ENCODE measurements at regions not wholly inside any gene's neighbourhood (a gene's known extent, or its start where the extent isn't known, plus 50 kb on each side); places are given as distances from the start of the nearest gene placed in this dataset.

DNA sequence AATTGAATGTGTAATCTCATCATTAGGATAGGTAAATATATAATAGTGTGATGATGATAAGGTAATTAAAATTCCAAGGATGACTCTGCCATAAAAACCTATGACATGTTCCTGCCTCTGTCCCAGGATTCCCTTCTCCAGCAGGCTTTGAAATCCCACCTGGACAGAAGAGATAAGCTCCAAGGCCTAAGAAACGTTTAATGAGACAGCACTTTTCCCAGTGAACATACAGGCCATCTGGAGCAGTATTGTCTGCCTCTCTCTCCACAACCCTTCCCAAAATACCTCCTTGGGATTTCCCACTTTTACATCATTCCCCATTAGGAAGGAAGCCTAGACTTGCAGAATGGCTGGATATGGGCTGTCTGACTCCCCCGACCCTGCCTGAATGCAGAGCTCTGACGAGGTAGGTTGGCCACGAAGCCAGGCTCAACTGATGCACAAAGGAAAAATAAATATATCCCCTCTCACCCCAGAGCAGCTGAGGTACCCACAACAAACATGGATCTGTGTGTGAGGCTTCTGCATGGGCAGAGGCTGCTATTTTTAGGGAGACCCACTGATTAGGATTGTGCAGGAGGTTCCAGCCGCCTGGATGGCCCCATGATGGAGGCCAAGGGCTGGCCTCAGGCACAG is 71.0 kb downstream of the TMPRSS5 start:
- Mint-ChIP-seq H3K9me3 (no peaks in the 10 kb centered on the region), H3K36me3 (ENCODE audit: low read depth) (no peaks in the 10 kb centered on the region), H3K27me3 (ENCODE audit: insufficient read depth) (peaks cover 3% of the 10 kb centered on the region), H3K27ac (no peak overlapping the region), H3K4me1 (ENCODE audit: low read depth) (no peaks in the 10 kb centered on the region), H3K4me3 (no peak overlapping the region)
- DNase-seq (ENCODE audit: low spot score) = no peak
- intact Hi-C loops (cut with micrococcal nuclease) = no loop called here

DNA sequence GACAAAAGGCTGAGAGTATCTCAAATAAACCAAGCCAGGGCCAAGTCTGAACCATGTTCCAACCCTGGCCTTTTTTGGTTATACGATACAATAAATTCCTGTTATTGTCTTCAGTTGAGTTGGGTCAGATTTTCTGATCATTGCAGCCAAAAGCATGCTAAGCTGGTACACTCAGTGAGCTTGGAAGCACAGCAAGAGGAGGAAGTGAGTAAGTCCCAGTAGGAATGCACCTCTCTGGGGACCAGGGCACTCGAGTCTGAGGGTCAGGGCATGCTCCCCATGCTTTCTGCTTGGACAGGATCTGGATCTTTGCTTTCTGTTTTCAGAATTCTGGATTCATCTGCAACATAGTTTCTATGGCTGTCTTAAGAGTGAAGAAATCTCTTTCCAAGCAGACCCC is 73.1 kb downstream of the TMPRSS5 start:
- intact Hi-C loops (cut with micrococcal nuclease) = no loop called here
- no peak for DNase-seq (ENCODE audit: low spot score)
- no peaks in the 10 kb centered on the region for H3K4me1 Mint-ChIP-seq (ENCODE audit: low read depth)
- H3K9me3 Mint-ChIP-seq = no peaks in the 10 kb centered on the region
- H3K4me3 Mint-ChIP-seq = no peak overlapping the region
- H3K27ac Mint-ChIP-seq = no peak overlapping the region
- H3K36me3 Mint-ChIP-seq (ENCODE audit: low read depth) = no peaks in the 10 kb centered on the region
- H3K27me3 Mint-ChIP-seq (ENCODE audit: insufficient read depth) = peaks cover 3% of the 10 kb centered on the region

DNA sequence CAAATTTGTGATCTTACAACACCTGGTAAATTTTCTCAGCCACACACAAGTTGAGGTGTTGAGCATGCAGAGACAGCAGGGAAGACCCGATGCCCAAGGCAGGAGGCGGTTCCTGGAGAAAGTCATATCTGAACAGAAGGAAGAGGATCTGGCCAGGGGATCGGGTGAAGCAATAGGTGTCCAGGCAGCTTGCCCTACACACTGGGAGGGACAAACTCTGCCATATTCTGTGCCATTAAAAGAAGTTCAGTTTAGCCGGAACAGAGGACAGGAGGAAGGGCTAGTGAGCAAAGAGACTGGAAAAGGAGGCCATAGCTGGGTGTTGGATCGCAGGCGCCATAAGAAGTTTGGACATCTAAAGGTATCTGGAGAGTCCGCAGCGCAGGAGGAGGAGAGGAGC is 76.5 kb downstream of the TMPRSS5 start:
- no peak for DNase-seq (ENCODE audit: low spot score)
- no peaks in the 10 kb centered on the region for H3K4me1 Mint-ChIP-seq (ENCODE audit: low read depth)

DNA sequence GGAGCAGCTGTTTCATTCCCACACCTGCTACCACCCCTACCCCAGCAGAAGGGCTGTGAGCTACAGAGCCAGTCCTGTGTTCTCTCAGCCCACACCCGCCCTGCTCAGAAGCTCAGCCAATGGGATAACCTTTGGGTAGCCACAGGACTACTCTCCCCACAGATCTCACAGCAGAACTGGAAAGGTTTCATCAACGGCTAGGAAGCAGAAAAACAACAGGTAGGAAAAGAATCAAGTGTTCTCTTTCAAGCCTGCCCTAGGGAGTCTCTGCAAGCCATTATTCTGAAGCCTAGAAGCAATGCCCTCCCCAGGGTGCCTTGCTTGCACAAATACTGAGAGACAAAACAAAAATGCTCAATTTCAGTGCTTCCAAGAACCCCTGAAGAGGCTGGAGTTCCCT is 77.2 kb downstream of the TMPRSS5 start:
- DNase-seq (ENCODE audit: low spot score) = no peak
- intact Hi-C loops (cut with micrococcal nuclease) = no loop called here
- Mint-ChIP-seq H3K9me3 (no peaks in the 10 kb centered on the region), H3K4me3 (no peak overlapping the region), H3K4me1 (ENCODE audit: low read depth) (no peaks in the 10 kb centered on the region), H3K27ac (no peak overlapping the region), H3K36me3 (ENCODE audit: low read depth) (no peaks in the 10 kb centered on the region), H3K27me3 (ENCODE audit: insufficient read depth) (peaks cover 5% of the 10 kb centered on the region)

More for the DNA sequence above, 76.5 kb downstream of the TMPRSS5 start:
- Mint-ChIP-seq H3K36me3 (ENCODE audit: low read depth) (no peaks in the 10 kb centered on the region), H3K27ac (no peak overlapping the region), H3K4me3 (no peak overlapping the region), H3K27me3 (ENCODE audit: insufficient read depth) (peaks cover 5% of the 10 kb centered on the region), H3K9me3 (no peaks in the 10 kb centered on the region)
- intact Hi-C loops (cut with micrococcal nuclease) = no loop called here

DNA sequence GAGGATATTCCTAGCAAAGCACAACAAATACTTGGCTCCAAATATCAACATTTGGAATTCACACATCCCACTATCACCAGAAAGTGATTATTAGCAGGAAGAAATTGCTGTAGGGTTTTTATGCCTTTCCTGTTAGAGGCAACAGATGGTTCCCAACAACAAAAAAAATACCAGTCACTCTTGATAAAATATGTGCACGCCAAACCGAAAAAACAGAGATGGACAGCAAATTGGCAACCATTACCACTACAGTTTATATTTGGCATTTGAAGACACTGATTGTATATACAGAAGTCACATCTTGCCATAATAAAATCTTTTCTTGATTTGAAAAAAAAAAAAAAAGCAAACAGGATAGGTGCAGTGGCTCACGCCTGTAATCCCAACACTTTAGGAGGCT is 78.2 kb downstream of the TMPRSS5 start:
- intact Hi-C loops (cut with micrococcal nuclease) = no loop called here
- Mint-ChIP-seq H3K4me3 (no peak overlapping the region), H3K9me3 (no peaks in the 10 kb centered on the region), H3K27me3 (ENCODE audit: insufficient read depth) (peaks cover 7% of the 10 kb centered on the region), H3K36me3 (ENCODE audit: low read depth) (no peaks in the 10 kb centered on the region), H3K4me1 (ENCODE audit: low read depth) (no peaks in the 10 kb centered on the region), H3K27ac (no peak overlapping the region)
- no peak for DNase-seq (ENCODE audit: low spot score)

DNA sequence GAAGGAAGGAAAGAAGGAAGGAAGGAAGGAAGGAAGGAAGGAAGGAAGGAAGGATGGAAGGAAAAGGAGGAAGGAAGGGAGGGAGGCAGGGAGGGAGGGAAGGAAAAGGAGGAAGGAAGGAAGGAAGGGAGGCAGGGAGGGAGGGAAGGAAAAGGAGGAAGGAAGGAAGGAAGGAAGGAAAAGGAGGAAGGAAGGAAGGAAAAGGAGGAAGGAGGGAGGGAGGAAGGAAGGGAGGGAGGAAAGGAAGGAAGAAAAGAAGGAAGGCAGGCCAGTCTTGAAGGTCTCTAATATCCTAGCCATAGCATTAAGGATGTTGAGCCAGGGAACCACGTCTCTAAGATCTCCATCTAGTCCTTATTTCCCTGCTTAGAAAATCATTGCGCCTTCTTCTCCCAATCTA is 78.8 kb downstream of the TMPRSS5 start:
- H3K4me3 Mint-ChIP-seq = no peak overlapping the region
- intact Hi-C loops (cut with micrococcal nuclease) = no loop called here
- no peak overlapping the region for H3K27ac Mint-ChIP-seq
- H3K36me3 Mint-ChIP-seq (ENCODE audit: low read depth) = no peaks in the 10 kb centered on the region
- no peak for DNase-seq (ENCODE audit: low spot score)
- no peaks in the 10 kb centered on the region for H3K9me3 Mint-ChIP-seq
- H3K4me1 Mint-ChIP-seq (ENCODE audit: low read depth) = no peaks in the 10 kb centered on the region
- peaks cover 10% of the 10 kb centered on the region for H3K27me3 Mint-ChIP-seq (ENCODE audit: insufficient read depth)

DNA sequence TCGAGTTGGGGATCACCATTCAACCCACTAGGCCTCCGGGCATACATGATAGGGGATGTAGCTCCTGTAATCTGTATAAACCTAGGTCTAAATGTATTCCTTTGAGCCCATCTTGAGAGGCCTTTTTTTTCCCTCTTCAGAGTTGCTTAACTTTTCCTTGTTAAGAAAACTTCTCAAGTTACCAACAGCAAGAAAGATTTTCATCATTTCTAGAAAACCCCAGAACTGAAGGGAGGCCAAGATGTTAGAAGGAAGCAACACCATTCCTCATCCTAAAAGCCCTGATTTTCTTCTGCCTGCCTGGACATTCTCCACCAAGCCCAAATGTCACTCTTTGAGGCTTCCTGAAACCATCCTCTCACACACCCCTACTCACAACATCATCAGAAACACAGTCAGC is 79.4 kb downstream of the TMPRSS5 start:
- no peak for DNase-seq (ENCODE audit: low spot score)
- intact Hi-C loops (cut with micrococcal nuclease) = no loop called here
- peaks cover 12% of the 10 kb centered on the region for H3K27me3 Mint-ChIP-seq (ENCODE audit: insufficient read depth)
- H3K4me3 Mint-ChIP-seq = no peak overlapping the region
- no peaks in the 10 kb centered on the region for H3K36me3 Mint-ChIP-seq (ENCODE audit: low read depth)
- no peaks in the 10 kb centered on the region for H3K9me3 Mint-ChIP-seq
- H3K4me1 Mint-ChIP-seq (ENCODE audit: low read depth) = no peaks in the 10 kb centered on the region
- H3K27ac Mint-ChIP-seq = no peak overlapping the region

DNA sequence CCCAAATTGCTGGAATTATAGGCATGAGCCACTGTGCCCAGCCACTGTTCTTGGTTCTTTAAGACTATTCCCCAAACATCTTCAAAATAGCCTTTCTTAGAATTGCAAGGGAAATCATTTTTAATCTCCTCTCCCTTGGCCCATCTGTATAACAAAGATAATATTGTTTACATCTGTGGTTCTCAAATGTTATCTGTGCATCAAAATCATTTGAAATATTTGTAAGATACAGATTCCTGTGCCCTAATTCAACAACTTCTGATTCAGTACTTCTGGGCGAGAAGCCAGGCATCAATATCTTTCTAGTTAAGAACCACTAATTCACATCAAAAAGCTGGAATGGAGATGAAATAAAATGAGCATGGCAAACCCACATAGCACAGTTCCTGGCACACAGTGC is 83.0 kb downstream of the TMPRSS5 start:
- no peaks in the 10 kb centered on the region for H3K9me3 Mint-ChIP-seq
- H3K27ac Mint-ChIP-seq = no peak overlapping the region
- intact Hi-C loops (cut with micrococcal nuclease) = no loop called here
- no peak overlapping the region for H3K4me3 Mint-ChIP-seq
- no peaks in the 10 kb centered on the region for H3K36me3 Mint-ChIP-seq (ENCODE audit: low read depth)
- no peaks in the 10 kb centered on the region for H3K4me1 Mint-ChIP-seq (ENCODE audit: low read depth)
- no peak for DNase-seq (ENCODE audit: low spot score)
- peaks cover 12% of the 10 kb centered on the region for H3K27me3 Mint-ChIP-seq (ENCODE audit: insufficient read depth)

DNA sequence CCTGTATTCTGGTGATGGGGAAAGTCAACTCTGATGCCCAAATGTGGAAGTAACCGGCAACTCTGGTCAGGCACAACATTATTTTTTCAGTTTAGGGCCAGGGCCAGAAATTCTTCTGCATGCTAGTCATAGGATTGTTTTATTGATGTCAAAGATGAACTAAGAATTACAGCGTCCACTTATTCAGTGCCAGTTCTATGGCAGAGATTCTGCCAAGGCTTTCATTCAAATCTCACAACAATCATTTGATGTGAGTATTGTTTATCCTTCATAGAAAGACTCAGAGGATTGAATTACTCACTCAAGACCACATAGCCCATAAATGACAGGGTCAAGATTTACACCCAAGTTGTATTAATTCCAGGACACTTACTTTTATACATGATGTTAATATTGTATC is 87.7 kb downstream of the TMPRSS5 start:
- H3K27me3 Mint-ChIP-seq (ENCODE audit: insufficient read depth) = peaks cover 17% of the 10 kb centered on the region
- DNase-seq (ENCODE audit: low spot score) = no peak
- H3K9me3 Mint-ChIP-seq = no peaks in the 10 kb centered on the region
- no peak overlapping the region for H3K27ac Mint-ChIP-seq
- no peak overlapping the region for H3K4me3 Mint-ChIP-seq
- no peaks in the 10 kb centered on the region for H3K36me3 Mint-ChIP-seq (ENCODE audit: low read depth)
- no peaks in the 10 kb centered on the region for H3K4me1 Mint-ChIP-seq (ENCODE audit: low read depth)
- intact Hi-C loops (cut with micrococcal nuclease) = no loop called here

DNA sequence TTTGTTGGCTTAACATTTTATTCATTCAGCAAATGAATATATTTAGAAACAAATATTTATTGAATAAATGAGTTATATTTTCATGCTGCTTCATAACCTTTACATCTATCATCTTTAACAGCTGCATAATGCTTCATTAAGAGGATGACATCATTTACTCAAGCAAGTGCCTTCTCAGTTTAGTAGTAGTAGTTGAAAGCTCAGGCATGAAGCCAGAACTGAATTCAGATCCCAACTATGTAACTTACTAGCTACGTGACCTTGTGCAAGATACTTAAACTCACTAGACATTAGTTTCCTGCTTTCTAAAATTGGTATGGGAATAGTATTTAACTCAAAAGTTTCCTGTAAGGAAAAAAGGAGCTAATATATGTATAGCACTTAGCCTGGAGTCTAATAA is 90.3 kb downstream of the TMPRSS5 start:
- intact Hi-C loops (cut with micrococcal nuclease) = no loop called here
- Mint-ChIP-seq H3K36me3 (ENCODE audit: low read depth) (no peaks in the 10 kb centered on the region), H3K27me3 (ENCODE audit: insufficient read depth) (peaks cover 13% of the 10 kb centered on the region), H3K27ac (no peak overlapping the region), H3K4me1 (ENCODE audit: low read depth) (no peaks in the 10 kb centered on the region), H3K9me3 (no peaks in the 10 kb centered on the region), H3K4me3 (no peak overlapping the region)
- DNase-seq (ENCODE audit: low spot score) = no peak

DNA sequence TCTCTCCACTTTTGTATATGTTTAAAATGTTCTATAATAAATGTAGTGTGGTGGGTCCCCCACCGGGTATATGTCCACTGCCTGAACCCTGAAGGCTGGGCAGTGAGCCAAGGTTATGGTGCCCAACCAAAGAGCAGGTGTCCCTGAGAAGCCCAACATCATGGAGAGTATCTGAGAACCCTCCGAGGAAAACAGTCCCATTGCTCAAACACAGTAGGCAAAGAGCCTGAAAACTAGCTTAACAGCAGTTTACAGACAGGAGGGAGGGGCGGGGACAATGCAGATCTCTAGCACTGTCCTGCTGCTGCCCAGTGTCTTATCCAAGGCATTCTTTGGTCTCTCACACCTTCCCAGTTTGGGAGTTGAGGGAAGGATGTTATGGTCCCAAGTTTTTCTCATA is 91.0 kb downstream of the TMPRSS5 start:
- intact Hi-C loops (cut with micrococcal nuclease) = no loop called here
- no peaks in the 10 kb centered on the region for H3K36me3 Mint-ChIP-seq (ENCODE audit: low read depth)
- no peaks in the 10 kb centered on the region for H3K9me3 Mint-ChIP-seq
- DNase-seq (ENCODE audit: low spot score) = no peak
- no peak overlapping the region for H3K27ac Mint-ChIP-seq
- peaks cover 13% of the 10 kb centered on the region for H3K27me3 Mint-ChIP-seq (ENCODE audit: insufficient read depth)
- H3K4me1 Mint-ChIP-seq (ENCODE audit: low read depth) = no peaks in the 10 kb centered on the region
- H3K4me3 Mint-ChIP-seq = no peak overlapping the region

DNA sequence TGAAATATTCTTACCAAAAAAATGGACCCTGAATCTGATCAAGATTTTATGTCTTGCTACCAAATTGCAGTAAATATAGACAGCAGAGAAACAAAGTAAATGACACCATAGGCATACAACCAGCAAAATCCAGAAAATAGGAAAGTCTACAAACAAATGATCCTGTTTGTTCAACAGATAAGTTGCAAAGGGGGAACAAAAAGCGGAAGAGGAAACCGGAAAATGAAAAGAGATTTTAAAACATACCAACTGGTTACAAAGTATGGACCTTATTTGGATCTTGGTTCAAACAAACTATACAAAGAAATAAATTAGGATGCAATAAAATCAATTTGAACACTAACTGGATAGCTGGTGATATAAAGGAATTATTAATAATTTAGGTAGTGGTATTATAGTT is 92.0 kb downstream of the TMPRSS5 start:
- Mint-ChIP-seq H3K36me3 (ENCODE audit: low read depth) (no peaks in the 10 kb centered on the region), H3K4me3 (no peak overlapping the region), H3K4me1 (ENCODE audit: low read depth) (no peaks in the 10 kb centered on the region)

DNA sequence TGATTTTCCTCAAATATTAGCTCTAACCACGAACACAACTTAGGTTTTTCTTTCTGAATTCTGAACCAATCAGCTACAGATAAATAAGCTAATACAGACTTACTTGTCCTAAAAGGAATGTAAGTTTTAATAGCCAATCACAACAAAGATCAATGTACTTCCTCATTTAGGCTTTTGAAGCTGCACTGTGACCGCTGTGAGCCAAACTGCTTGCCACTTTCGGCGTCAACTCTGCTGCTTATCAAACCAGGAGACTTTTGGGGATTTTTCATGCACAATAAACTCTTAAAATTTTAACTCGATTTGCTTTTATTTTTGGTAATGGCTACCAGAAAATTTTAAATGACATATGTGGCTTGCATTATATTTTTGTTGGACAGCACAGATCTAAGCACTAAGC is 92.5 kb downstream of the TMPRSS5 start:
- no peaks in the 10 kb centered on the region for H3K4me1 Mint-ChIP-seq (ENCODE audit: low read depth)
- H3K27ac Mint-ChIP-seq = no peak overlapping the region
- no peak for DNase-seq (ENCODE audit: low spot score)
- H3K9me3 Mint-ChIP-seq = no peaks in the 10 kb centered on the region
- H3K27me3 Mint-ChIP-seq (ENCODE audit: insufficient read depth) = peaks cover 13% of the 10 kb centered on the region
- H3K4me3 Mint-ChIP-seq = no peak overlapping the region
- intact Hi-C loops (cut with micrococcal nuclease) = no loop called here
- no peaks in the 10 kb centered on the region for H3K36me3 Mint-ChIP-seq (ENCODE audit: low read depth)

More for the DNA sequence above, 92.0 kb downstream of the TMPRSS5 start:
- Mint-ChIP-seq H3K27ac (no peak overlapping the region), H3K27me3 (ENCODE audit: insufficient read depth) (peaks cover 13% of the 10 kb centered on the region), H3K9me3 (no peaks in the 10 kb centered on the region)
- no peak for DNase-seq (ENCODE audit: low spot score)
- intact Hi-C loops (cut with micrococcal nuclease) = no loop called here

DNA sequence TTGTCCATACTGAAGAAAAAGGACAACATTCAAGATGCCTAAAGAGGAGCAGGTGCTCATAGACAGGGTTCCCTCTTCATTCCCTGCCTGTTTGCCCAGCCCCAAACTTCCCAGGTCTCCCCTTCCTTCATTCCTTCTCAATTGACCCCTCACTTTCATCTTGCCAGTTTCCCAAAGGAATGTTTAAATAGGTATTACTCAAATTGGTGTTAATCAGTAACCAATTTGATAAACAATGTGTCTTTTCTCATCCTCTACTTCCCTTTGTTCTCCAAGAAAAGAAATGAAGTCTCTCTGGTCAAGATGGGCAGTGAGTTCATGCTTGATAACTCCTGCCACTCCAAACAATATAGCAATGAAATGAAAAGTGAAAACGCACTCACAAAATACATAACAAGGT is 101.9 kb downstream of the TMPRSS5 start:
- H3K4me3 Mint-ChIP-seq = no peak overlapping the region
- H3K27ac Mint-ChIP-seq = no peak overlapping the region
- H3K27me3 Mint-ChIP-seq (ENCODE audit: insufficient read depth) = peaks cover 20% of the 10 kb centered on the region
- no peaks in the 10 kb centered on the region for H3K4me1 Mint-ChIP-seq (ENCODE audit: low read depth)
- no peak for DNase-seq (ENCODE audit: low spot score)
- peaks cover 12% of the 10 kb centered on the region for H3K9me3 Mint-ChIP-seq
- H3K36me3 Mint-ChIP-seq (ENCODE audit: low read depth) = no peaks in the 10 kb centered on the region
- intact Hi-C loops (cut with micrococcal nuclease) = no loop called here

Data from activated T-helper 1 cell treated with anti-CD3 and anti-CD28 coated beads, Interleukin-12 subunit alpha, Interleukin-12 subunit beta, Interleukin-2, Interleukin-4 antibody, amounts not matched to agents 30 ng/mL and 10 ng/mL and 1 ng/mL, durations not matched to agents 14 hours and 24 hours and 36 hours (primary cell).